AG08395 (cell line): ENCODE measurements at regions not wholly inside any gene's neighbourhood (a gene's known extent, or its start where the extent isn't known, plus 50 kb on each side); places are given as distances from the start of the nearest gene placed in this dataset.
A peak's percentile ranks its signal among the peaks of the same experiment; 100 is the strongest.
"Not testable (repeated sequence)": the region's sequence is repeated elsewhere in the genome, so short reads cannot be mapped to it uniquely, and the experiment has no call there.

Experiments
- DNase-seq: peaks from one replicate; pipeline ENCODE4 v3.0.0; 2012; ENCODE audit warnings: mixed read lengths, low spot score

- DNase-seq, result no peak
These were observed 188.4 kb downstream of the SATB1 start for GRCh38 chr3:18236726-18237125.

DNA sequence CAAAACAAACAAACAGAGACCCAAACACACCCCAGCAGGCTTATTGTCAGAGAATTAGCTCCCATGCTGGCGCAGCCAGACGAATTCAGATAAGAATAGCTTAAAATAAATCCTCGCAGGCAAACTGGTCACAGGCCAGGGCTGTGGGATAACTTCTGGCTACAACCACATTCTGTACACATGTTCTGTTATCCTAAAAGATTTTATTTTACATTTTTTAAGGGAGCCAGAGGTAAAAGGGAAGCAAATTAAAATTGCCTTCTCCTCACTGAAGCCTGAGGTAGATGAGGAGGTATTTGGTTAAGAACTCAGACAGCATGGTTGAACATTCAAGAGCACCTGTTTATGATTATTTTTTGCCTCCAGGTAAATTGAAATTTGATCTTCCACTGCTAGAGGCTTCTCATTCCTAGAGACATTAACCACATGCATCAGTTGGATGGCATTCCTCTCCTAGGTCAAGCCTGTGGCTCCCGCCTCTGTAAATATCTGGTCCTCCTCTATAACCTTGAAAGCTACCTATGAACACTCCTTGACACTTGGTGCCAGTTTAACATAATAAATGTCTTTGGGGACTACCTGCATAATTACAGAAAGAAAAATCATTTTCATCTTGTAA, 190.3 kb downstream of the SATB1 start:
- DNase-seq, result no peak

DNA sequence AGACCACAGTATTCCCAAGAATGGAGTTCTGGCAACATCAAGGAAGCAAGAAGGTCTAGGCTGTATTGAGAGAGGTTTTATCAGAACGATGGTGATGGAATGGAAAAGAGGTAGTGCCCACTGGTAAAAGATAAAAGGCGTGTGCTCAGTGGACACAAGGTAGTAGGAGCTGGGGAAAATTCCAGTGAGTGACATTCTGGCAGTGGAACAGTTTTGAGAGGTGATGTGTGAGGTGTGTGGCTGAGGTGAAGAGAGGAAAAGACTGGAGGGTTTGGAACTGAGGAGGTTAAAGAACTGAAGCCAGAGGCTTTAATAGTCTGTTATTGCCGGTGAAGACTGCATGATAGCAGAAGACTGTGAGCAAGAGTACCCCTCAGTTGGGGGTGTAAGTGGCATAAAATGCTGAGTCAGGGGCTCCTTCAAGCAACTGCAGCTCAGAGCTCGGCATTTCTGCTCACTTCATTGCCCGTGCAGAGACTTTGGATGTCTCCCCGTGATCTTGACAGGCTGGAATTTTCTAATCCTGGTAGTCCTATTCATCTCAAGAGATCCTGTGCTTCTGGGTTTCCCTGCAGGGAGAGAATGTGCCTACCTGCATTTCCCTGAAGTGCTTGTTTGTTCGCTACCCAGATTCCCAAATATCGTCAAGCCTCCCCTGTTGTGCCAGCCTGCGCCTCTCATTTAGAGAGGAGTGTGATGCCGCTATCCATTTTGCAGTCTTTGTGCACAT, 191.0 kb downstream of the SATB1 start:
- no peak for DNase-seq

DNA sequence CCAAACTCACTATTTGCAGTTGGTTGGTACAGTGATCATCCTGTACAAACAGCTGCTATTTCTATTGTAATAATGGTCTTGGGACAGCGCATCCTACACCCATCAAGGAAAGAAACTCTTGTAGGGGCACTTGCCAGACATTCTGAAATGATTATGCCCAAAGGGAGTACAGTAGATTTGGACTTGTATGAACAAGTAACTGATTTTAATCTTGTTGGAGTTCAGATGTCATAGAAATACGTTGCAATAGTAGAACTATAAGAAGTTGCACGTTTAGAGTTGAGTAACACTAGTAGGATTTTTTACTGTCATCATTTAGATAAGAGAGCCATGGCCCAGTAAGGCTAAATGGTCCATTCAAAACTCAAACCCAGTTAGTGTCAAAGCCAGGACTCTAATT, 192.8 kb downstream of the SATB1 start:
- no peak for DNase-seq

- no peak for DNase-seq
These were observed 197.1 kb downstream of the SATB1 start for GRCh38 chr3:18228060-18228459.

DNA sequence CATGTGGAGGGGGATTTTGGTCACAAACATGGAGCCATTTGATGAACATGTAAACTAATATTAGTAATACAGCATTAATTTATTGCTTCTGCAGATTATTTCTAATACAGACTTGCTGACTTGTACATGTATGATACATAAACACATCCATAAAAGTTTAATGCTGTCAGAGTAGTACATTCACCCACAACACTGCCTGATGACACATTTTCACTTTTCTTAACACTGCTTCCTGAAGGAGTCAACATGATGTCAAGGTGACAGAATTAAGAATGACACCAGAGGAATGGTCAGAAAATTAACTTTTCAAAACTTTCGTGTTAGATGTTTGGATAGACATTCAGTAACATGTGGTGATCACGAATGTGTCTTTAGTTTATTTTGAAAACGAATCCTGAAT, 199.4 kb downstream of the SATB1 start:
- no peak for DNase-seq

DNA sequence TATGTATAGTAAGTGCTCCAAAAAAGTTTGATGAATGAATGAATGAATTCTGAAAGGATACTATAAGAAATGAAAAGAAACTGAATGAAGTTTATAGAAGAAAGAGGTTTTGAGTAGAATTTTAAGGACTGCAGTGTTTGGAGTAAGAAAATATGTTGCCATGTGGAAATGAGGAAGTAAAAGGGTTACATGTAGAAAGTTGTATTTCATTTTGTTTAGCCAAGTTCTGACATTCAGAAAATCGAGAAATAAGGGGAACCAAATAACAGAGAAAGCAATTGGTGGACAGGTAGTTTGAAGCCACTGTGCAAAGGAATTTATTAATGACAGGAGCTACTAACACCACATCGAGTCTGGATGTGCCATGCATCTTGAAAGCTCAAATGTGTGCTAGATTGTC, 200.7 kb downstream of the SATB1 start:
- no peak for DNase-seq

DNA sequence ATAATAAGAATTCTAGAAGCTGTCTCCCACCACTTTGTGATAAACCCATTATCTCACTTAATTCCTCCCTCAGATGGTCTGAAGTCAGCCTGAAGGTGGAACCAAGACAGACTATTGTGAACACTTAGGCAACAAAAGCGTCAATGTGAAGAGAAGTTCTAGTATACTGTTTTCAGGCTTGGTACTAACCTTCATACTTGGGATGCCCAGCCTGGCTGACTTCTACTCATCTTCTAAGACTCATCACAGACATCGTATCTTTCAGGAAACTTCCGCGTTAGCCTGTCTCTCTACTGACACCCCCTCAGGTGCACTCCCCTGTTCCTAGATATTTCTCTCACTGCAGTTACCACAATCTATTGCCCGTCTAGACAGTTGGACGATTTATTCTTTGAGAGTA, 201.2 kb downstream of the SATB1 start:
- no peak for DNase-seq

DNA sequence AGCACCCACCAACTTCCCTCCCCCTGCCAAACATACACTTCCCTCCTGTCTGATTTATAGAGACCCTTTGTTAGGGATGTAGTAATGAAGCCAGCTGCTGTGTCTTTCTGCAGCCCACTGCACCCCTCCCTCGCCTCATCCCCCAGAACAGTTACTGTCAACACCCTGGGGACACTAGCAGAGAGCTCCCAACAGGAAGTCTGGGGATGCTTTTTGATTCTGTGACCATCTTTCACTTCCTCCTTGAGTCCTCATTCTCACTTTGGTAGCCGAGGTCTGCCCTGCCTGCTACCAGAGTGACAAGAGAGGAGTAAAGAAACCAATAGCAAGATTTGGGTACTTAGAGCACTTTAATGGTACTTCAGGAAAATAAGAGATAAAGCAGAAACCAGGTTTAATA, 201.6 kb downstream of the SATB1 start:
- DNase-seq, result no peak

GRCh38 chr3:18222686-18223085, 202.5 kb downstream of the SATB1 start:
- DNase-seq, result no peak

GRCh38 chr3:18217507-18218174, 207.5 kb downstream of the SATB1 start:
- DNase-seq, result no peak

GRCh38 chr3:18216996-18217395, 208.1 kb downstream of the SATB1 start:
- DNase-seq, result no peak

GRCh38 chr3:18215639-18216038, 209.5 kb downstream of the SATB1 start:
- no peak for DNase-seq

DNA sequence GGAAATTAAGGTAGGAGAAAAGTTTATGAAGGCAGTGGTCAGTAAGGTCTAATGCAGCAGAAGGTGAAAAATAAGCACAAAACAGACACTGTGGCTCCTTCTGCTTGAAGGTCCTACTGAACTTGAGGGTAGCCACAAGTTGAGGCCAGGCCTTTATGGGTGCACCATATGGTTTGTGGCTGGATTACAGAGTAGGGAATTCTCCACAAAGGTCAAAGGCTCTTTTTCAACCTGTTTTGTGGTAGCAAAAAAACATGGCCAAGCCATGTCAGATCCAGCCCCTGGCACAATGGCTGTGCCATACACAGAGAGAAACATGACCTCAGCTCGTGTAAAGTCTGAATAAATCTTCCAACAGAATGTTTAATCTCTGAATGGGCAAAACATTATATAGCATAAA, 214.0 kb downstream of the SATB1 start:
- no peak for DNase-seq

DNA sequence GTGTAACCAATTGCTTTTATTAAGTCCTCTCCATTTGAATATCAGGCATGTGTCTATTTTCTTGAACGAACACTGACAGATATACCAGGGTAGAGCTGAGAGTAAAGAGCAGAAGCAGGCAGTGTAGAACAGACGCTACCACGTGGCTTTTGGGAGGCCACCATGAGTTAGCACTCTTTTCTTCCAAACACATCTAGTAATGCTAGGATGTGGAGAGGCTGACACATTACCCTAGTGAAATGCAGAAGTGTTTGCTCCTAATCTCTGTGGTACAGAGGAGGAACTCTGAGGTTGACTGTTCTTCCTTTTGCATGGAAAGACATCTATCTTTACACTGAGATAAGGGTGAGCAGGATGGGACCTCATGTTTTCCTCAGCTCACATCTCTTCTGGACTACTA, 216.3 kb downstream of the SATB1 start:
- no peak for DNase-seq

DNA sequence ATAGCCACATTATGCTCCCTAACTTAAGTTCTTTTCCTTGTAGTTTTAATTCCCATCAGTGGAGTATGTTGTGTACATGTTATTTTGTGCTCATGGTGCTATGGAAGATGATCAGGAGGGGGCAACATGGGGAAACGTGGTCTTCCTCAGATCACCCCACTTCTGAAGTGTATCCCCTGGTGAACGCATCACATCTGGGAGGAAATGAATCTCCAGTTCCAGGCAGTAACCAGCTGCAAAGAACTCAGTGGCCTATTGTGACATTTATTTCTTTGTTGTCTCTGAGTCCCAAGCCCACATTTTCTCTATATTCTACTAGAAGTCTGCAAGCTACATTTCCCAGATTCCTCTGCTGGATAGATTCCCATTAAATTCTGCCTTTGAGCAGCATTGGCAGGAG, 217.0 kb downstream of the SATB1 start:
- DNase-seq, result no peak

- no peak for DNase-seq
These were observed 217.9 kb downstream of the SATB1 start for GRCh38 chr3:18207226-18207625.

DNA sequence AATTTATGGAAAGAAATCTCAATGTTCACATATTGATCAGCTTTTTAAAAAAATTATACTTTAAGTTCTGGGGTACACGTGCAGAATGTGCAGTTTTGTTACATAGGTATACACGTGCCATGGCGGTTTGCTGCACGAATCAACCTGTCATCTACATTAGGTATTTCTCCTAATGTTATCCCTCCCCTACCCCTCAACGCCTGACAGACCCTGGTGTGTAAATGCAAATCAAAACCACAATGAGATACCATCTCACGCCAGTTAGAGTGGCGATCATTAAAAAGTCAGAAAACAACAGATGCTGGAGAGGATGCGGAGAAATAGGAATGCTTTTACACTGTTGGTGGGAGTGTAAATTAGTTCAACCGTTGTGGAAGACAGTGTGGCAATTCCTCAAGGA, 219.4 kb downstream of the SATB1 start:
- DNase-seq, result not testable (repeated sequence)

- no peak for DNase-seq
These were observed 223.8 kb downstream of the SATB1 start for GRCh38 chr3:18201315-18201714.

DNA sequence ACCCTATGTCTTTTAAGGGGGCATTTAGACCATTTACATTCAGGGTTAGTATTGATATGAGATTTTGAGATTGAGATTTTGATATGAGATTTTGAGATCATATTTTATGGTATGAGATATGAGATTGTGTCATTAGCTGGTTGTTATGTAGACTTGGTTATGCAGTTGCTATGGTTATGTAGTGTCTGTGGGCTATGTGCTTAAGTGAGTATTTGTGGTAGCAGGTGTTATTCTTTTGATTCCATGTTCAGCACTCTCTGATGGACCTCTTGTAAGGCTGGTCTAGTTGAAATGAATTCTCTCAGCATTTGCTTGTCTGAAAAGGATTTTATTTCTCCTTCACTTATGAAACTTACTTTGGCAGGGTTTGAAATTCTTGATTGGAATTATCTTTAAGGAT, 225.4 kb downstream of the SATB1 start:
- DNase-seq, result no peak

DNA sequence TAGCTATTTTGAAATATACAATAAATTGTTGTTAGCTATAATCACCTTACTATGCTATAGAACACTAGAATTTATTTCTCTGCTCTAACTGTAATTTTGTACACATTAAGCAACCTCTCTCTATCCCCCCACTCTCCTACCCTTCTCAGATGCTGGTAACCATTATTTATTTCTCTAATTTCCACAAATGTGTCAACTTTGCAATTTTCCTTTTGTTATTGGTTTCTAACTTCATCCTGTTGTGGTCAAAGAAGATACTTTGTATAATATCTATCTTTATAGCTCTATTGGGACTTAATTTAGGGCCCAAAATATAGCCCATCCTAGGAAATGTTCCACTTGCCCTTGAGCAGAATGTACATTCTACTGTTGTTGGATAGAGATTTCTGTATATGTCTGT, 229.3 kb downstream of the SATB1 start:
- no peak for DNase-seq

- no peak for DNase-seq
These were observed 230.7 kb downstream of the SATB1 start for GRCh38 chr3:18194431-18194830.

- peak; percentile 3 for DNase-seq
These were observed 234.5 kb downstream of the SATB1 start for GRCh38 chr3:18190646-18191045.
